Trophoblast cell (in vitro differentiated cells and primary cell): ENCODE measurements at regions not wholly inside any gene's neighbourhood (a gene's known extent, or its start where the extent isn't known, plus 50 kb on each side); places are given as distances from the start of the nearest gene placed in this dataset.

Experiments used
- DNase-seq, 2 donors: peaks; one replicate each; pipeline ENCODE4 v3.0.0-alpha.2; 2016
- H2AFZ ChIP-seq: 2 replicates; pipeline ENCODE4 v1.6.1; 2013; ENCODE audit warnings: low read length, moderate library complexity, mild to moderate bottlenecking; ENCODE audit not compliant: insufficient read depth, poor library complexity
- H2AK5ac ChIP-seq: 2 replicates; pipeline ENCODE4 v1.6.1; 2013; ENCODE audit warnings: mild to moderate bottlenecking, low read length
- H2BK120ac ChIP-seq: 2 replicates; pipeline ENCODE4 v1.6.1; 2013; ENCODE audit warnings: low read length, mild to moderate bottlenecking, moderate library complexity; ENCODE audit not compliant: insufficient read depth, poor library complexity
- H2BK12ac ChIP-seq: 2 replicates; pipeline ENCODE4 v1.6.1; 2013; ENCODE audit warnings: mild to moderate bottlenecking, low read length, moderate library complexity
- H2BK5ac ChIP-seq: 2 replicates; pipeline ENCODE4 v1.6.1; 2013; ENCODE audit warnings: low read length, low read depth, moderate library complexity, mild to moderate bottlenecking; ENCODE audit not compliant: poor library complexity
- H3K14ac ChIP-seq: 2 replicates; pipeline ENCODE4 v1.6.1; 2013; ENCODE audit warnings: mild to moderate bottlenecking, low read length
- H3K18ac ChIP-seq: 2 replicates; pipeline ENCODE4 v1.6.1; 2013; ENCODE audit warnings: mild to moderate bottlenecking, low read length
- H3K23ac ChIP-seq: 2 replicates; pipeline ENCODE4 v1.6.1; 2013; ENCODE audit warnings: low read length
- H3K27ac ChIP-seq: 2 replicates; pipeline ENCODE4 v1.5.1; 2013; ENCODE audit warnings: low read depth, mild to moderate bottlenecking, inconsistent platforms, low read length, moderate library complexity
- H3K27me3 ChIP-seq: 2 replicates; pipeline ENCODE4 v1.6.1; 2013; ENCODE audit warnings: inconsistent platforms, mild to moderate bottlenecking, low read length, moderate library complexity; ENCODE audit not compliant: insufficient read depth
- H3K36me3 ChIP-seq, 2 experiments: 1 replicate in 1 of 2; 2 replicates in 1 of 2; pipeline ENCODE4 v1.6.1; 2013; ENCODE audit warnings: low read length in 2 of 2, mild to moderate bottlenecking in 2 of 2, moderate library complexity in 1 of 2; ENCODE audit not compliant: insufficient read depth in 2 of 2, control insufficient read depth in 1 of 2
- H3K4ac ChIP-seq: 2 replicates; pipeline ENCODE4 v1.6.1; 2013; ENCODE audit warnings: low read depth, mild to moderate bottlenecking, low read length, moderate library complexity
- H3K4me1 ChIP-seq, 2 experiments: 1 replicate in 1 of 2; 2 replicates in 1 of 2; pipeline ENCODE4 v1.6.1; 2013; ENCODE audit warnings: low read length in 2 of 2, mild to moderate bottlenecking in 2 of 2, moderate library complexity in 1 of 2; ENCODE audit not compliant: insufficient read depth in 2 of 2, control insufficient read depth in 1 of 2
- H3K4me2 ChIP-seq: 2 replicates; pipeline ENCODE4 v1.6.1; 2013; ENCODE audit warnings: inconsistent platforms, mild to moderate bottlenecking, low read length, moderate library complexity
- H3K4me3 ChIP-seq: 2 replicates; pipeline ENCODE4 v1.5.1; 2013; ENCODE audit warnings: mild to moderate bottlenecking, low read depth, low read length, inconsistent platforms
- H3K79me1 ChIP-seq: one replicate; pipeline ENCODE4 v1.6.1; 2013; ENCODE audit warnings: low read length
- H3K79me2 ChIP-seq: 2 replicates; pipeline ENCODE4 v1.6.1; 2013; ENCODE audit warnings: low read length, mild to moderate bottlenecking; ENCODE audit not compliant: control insufficient read depth, insufficient read depth, poor library complexity
- H3K9ac ChIP-seq: 2 replicates; pipeline ENCODE4 v1.6.1; 2013; ENCODE audit warnings: mild to moderate bottlenecking, low read length
- H3K9me3 ChIP-seq: 2 replicates; pipeline ENCODE4 v1.6.1; 2013; ENCODE audit warnings: low read depth, mild to moderate bottlenecking, control low read depth, inconsistent platforms, low read length; ENCODE audit not compliant: insufficient read depth
- H4K12ac ChIP-seq: 2 replicates; pipeline ENCODE4 v1.6.1; 2013; ENCODE audit warnings: low read depth, mild to moderate bottlenecking, low read length, moderate library complexity
- H4K8ac ChIP-seq: 2 replicates; pipeline ENCODE4 v1.6.1; 2013; ENCODE audit warnings: low read depth, mild to moderate bottlenecking, low read length, moderate library complexity
- H4K91ac ChIP-seq: one replicate; pipeline ENCODE4 v1.6.1; 2013; ENCODE audit warnings: low read depth, mild to moderate bottlenecking, low read length, moderate library complexity
- WGBS: extraction: QIAGEN DNeasy Blood & Tissue Kit; methylation state at CpG from one replicate; pipeline ENCODE4 v1.1.7; 2013; ENCODE audit warnings: missing lambda C conversion rate; ENCODE audit not compliant: insufficient read length, insufficient coverage; ENCODE audit errors: extremely low coverage; 5-methylcytosine and 5-hydroxymethylcytosine counted together

DNA sequence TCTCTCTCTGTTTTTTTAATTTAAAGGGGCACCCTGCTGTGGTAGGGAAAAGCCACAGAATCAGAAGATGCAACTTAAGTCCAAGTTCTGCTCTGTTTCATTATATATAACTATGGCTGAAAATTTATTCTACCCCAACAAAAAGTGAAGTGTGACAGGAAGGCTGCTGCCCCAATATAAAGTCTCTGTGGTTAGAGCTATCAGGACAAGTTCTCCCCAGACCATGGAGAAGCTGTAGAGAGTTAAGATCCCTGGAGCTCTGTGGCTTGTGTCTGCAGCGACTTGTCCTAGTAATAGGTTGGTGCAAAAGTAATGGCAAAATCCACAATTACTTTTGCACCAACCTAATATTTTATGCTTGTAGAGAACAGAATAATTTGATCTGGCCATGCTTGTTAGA, 250.9 kb downstream of the PSAT1 start:
- no peak overlapping the region for H4K91ac ChIP-seq
- H3K14ac ChIP-seq, result no peak overlapping the region
- H3K27ac ChIP-seq, result no peak overlapping the region
- no peak overlapping the region for H3K4ac ChIP-seq
- no peak overlapping the region for H3K4me3 ChIP-seq
- no peaks in the 10 kb centered on the region for H3K79me2 ChIP-seq
- H2BK120ac ChIP-seq, result no peak overlapping the region
- no peaks in the 10 kb centered on the region for H3K4me1 ChIP-seq
- H3K36me3 ChIP-seq, result no peaks in the 10 kb centered on the region
- no peaks in the 10 kb centered on the region for H3K79me1 ChIP-seq
- no peak overlapping the region for H3K18ac ChIP-seq
- H2BK5ac ChIP-seq, result no peak overlapping the region
- no peaks in the 10 kb centered on the region for H3K27me3 ChIP-seq
- no peak overlapping the region for H2BK12ac ChIP-seq
- H3K23ac ChIP-seq, result no peak overlapping the region
- H4K8ac ChIP-seq, result no peak overlapping the region
- H3K9ac ChIP-seq, result no peak overlapping the region
- no peak overlapping the region for H2AK5ac ChIP-seq
- no peak for DNase-seq
- H3K9me3 ChIP-seq, result no peaks in the 10 kb centered on the region
- no peak overlapping the region for H2AFZ ChIP-seq
- H4K12ac ChIP-seq, result no peak overlapping the region
- WGBS, result no CpG with 5 or more reads among the region's 1 CpG
- H3K4me2 ChIP-seq, result no peak overlapping the region

- no peak overlapping the region for H2AK5ac ChIP-seq
- H3K27ac ChIP-seq, result no peak overlapping the region
- H4K8ac ChIP-seq, result no peak overlapping the region
- no peak overlapping the region for H2BK12ac ChIP-seq
- no peaks in the 10 kb centered on the region for H3K27me3 ChIP-seq
- no peaks in the 10 kb centered on the region for H3K9me3 ChIP-seq
- H3K79me1 ChIP-seq, result no peaks in the 10 kb centered on the region
- no peak overlapping the region for H3K9ac ChIP-seq
- no peak overlapping the region for H3K14ac ChIP-seq
- no CpG with 5 or more reads among the region's 3 CpGs for WGBS
- no peak overlapping the region for H2BK5ac ChIP-seq
- no peak overlapping the region for H4K91ac ChIP-seq
- no peak overlapping the region for H4K12ac ChIP-seq
- H2BK120ac ChIP-seq, result no peak overlapping the region
- no peaks in the 10 kb centered on the region for H3K79me2 ChIP-seq
- H2AFZ ChIP-seq, result no peak overlapping the region
- no peak overlapping the region for H3K4me3 ChIP-seq
- H3K23ac ChIP-seq, result no peak overlapping the region
- no peak overlapping the region for H3K4me2 ChIP-seq
- no peaks in the 10 kb centered on the region for H3K4me1 ChIP-seq
- no peak overlapping the region for H3K18ac ChIP-seq
- H3K36me3 ChIP-seq, result no peaks in the 10 kb centered on the region
- DNase-seq, result no peak
- no peak overlapping the region for H3K4ac ChIP-seq
Measured at GRCh38 chr9:78548670-78549069, 251.7 kb downstream of the PSAT1 start.

DNA sequence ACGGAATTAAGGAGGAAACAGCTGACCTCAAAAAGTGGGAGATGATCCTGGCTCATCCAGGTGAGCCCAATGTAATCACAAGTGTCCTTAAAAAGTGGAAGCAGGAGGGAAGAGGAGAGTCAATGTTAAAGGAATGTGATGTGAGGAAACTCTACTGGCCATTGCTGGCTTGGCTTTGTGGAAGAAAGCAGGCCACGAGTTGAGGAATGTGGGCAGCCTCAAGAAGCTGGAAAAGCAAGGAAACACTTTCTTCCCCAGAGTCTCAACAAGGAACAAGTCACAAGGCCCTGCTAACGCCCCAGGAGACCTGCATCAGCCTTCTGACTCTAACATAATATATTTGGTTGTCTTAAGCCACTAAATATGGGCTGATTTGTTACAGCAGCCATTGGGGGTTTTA, 252.8 kb downstream of the PSAT1 start:
- no peaks in the 10 kb centered on the region for H3K9me3 ChIP-seq
- H3K79me2 ChIP-seq, result no peaks in the 10 kb centered on the region
- no peak overlapping the region for H2AFZ ChIP-seq
- DNase-seq, result no peak
- no peaks in the 10 kb centered on the region for H3K4me1 ChIP-seq
- no peaks in the 10 kb centered on the region for H3K79me1 ChIP-seq
- no peak overlapping the region for H3K27ac ChIP-seq
- no peak overlapping the region for H3K4me2 ChIP-seq
- no peak overlapping the region for H4K91ac ChIP-seq
- H3K14ac ChIP-seq, result no peak overlapping the region
- H3K18ac ChIP-seq, result no peak overlapping the region
- no peak overlapping the region for H4K12ac ChIP-seq
- no peak overlapping the region for H3K4ac ChIP-seq
- no peak overlapping the region for H3K9ac ChIP-seq
- no CpG with 5 or more reads among the region's 3 CpGs for WGBS
- no peak overlapping the region for H4K8ac ChIP-seq
- no peak overlapping the region for H2AK5ac ChIP-seq
- H3K36me3 ChIP-seq, result no peaks in the 10 kb centered on the region
- no peak overlapping the region for H3K23ac ChIP-seq
- no peaks in the 10 kb centered on the region for H3K27me3 ChIP-seq
- no peak overlapping the region for H2BK120ac ChIP-seq
- no peak overlapping the region for H2BK5ac ChIP-seq
- H3K4me3 ChIP-seq, result no peak overlapping the region
- H2BK12ac ChIP-seq, result no peak overlapping the region

GRCh38 chr9:78552802-78553201, 255.9 kb downstream of the PSAT1 start:
- Histone ChIP-seq H2AFZ (no peak overlapping the region), H4K8ac (no peak overlapping the region), H3K23ac (no peak overlapping the region), H3K4me3 (no peak overlapping the region), H3K79me1 (no peaks in the 10 kb centered on the region), H3K4ac (no peak overlapping the region), H4K12ac (no peak overlapping the region), H4K91ac (no peak overlapping the region), H3K4me1 (no peaks in the 10 kb centered on the region), H3K9ac (no peak overlapping the region), H2BK12ac (no peak overlapping the region), H3K36me3 (no peaks in the 10 kb centered on the region), H3K79me2 (no peaks in the 10 kb centered on the region), H3K18ac (no peak overlapping the region), H2AK5ac (no peak overlapping the region), H3K4me2 (no peak overlapping the region), H3K9me3 (no peaks in the 10 kb centered on the region), H3K14ac (no peak overlapping the region), H3K27ac (no peak overlapping the region), H2BK5ac (no peak overlapping the region), H3K27me3 (no peaks in the 10 kb centered on the region), H2BK120ac (no peak overlapping the region)
- no peak for DNase-seq
- no CpG with 5 or more reads among the region's 1 CpG for WGBS
